Neural progenitor cell (in vitro differentiated cells): ENCODE measurements at regions not wholly inside any gene's neighbourhood (a gene's known extent, or its start where the extent isn't known, plus 50 kb on each side); places are given as distances from the start of the nearest gene placed in this dataset.

Experiments
- EZH2 ChIP-seq: fragments of 200-600 bp; sonication (generic); IDR thresholded peaks from 2 replicates; pipeline ENCODE4 v1.6.1; 2017; ENCODE audit warnings: antibody characterized with exemption, mild to moderate bottlenecking, moderate library complexity
- EZH2phosphoT487 ChIP-seq: fragments of 200-600 bp; sonication (generic); IDR thresholded peaks from 2 replicates; pipeline ENCODE4 v1.6.1; 2017; ENCODE audit warnings: antibody characterized with exemption
- TF ChIP-seq, protein P1 (sequence below): fragments of 200-600 bp; sonication (generic); IDR thresholded peaks from 2 replicates; pipeline ENCODE4 v1.5.1; 2017; ENCODE audit warnings: antibody characterized with exemption, mild to moderate bottlenecking

DNA sequence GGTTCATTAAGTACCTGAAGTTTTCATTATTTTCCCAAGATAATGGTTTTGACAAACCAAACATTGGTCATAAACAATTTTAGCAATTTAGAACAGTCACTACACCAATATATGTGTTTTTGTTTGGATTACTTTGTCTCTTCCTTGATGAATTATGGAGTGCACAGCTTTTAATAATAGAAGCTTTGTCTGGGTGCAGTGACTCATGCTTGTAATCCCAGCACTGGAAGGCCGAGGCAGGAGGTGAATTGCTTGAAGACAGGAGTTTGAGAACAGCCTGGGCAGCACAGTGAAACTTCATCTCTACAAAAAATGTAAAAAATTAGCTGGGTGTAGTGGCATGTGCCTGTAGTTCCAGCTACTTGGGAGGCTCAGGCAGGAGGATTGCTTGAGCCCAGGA lies 89.4 kb upstream of the ANKEF1 start:
- TF ChIP-seq, protein P1, sequence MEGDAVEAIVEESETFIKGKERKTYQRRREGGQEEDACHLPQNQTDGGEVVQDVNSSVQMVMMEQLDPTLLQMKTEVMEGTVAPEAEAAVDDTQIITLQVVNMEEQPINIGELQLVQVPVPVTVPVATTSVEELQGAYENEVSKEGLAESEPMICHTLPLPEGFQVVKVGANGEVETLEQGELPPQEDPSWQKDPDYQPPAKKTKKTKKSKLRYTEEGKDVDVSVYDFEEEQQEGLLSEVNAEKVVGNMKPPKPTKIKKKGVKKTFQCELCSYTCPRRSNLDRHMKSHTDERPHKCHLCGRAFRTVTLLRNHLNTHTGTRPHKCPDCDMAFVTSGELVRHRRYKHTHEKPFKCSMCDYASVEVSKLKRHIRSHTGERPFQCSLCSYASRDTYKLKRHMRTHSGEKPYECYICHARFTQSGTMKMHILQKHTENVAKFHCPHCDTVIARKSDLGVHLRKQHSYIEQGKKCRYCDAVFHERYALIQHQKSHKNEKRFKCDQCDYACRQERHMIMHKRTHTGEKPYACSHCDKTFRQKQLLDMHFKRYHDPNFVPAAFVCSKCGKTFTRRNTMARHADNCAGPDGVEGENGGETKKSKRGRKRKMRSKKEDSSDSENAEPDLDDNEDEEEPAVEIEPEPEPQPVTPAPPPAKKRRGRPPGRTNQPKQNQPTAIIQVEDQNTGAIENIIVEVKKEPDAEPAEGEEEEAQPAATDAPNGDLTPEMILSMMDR, result no peak
- TF ChIP-seq EZH2phosphoT487, result no peak
- no peak for TF ChIP-seq EZH2
